GM10266 (cell line): ENCODE measurements at regions not wholly inside any gene's neighbourhood (a gene's known extent, or its start where the extent isn't known, plus 50 kb on each side); places are given as distances from the start of the nearest gene placed in this dataset.
"Not testable (repeated sequence)": the region's sequence is repeated elsewhere in the genome, so short reads cannot be mapped to it uniquely, and the experiment has no call there.

Experiments
- DNase-seq: peaks from one replicate; pipeline ENCODE4 v3.0.0; 2012; ENCODE audit errors: extremely low spot score
- CTCF ChIP-seq: IDR thresholded peaks from 2 replicates; pipeline ENCODE4 v1.5.1; 2012; ENCODE audit warnings: mild to moderate bottlenecking, low read depth; ENCODE audit not compliant: control insufficient read depth, insufficient read depth; ENCODE audit errors: missing control alignments

GRCh38 chr16:55015181-55015913, 84.7 kb downstream of the IRX5 start:
- no peak for TF ChIP-seq CTCF
- DNase-seq = no peak

GRCh38 chr16:55016515-55016914, 85.8 kb downstream of the IRX5 start:
- DNase-seq = no peak
- no peak for TF ChIP-seq CTCF

- no peak for DNase-seq
- TF ChIP-seq CTCF = no peak
These were observed 86.7 kb downstream of the IRX5 start for GRCh38 chr16:55017321-55017720.

- DNase-seq = no peak
- no peak for TF ChIP-seq CTCF
These were observed 88.2 kb downstream of the IRX5 start for GRCh38 chr16:55018881-55019280.

- no peak for TF ChIP-seq CTCF
- no peak for DNase-seq
These were observed 88.9 kb downstream of the IRX5 start for GRCh38 chr16:55019419-55020131.

GRCh38 chr16:55021595-55022475, 91.2 kb downstream of the IRX5 start:
- TF ChIP-seq CTCF = no peak
- no peak for DNase-seq

GRCh38 chr16:55027260-55027659, 96.6 kb downstream of the IRX5 start:
- DNase-seq = not testable (repeated sequence)
